HCT116 (cell line): ENCODE measurements at regions not wholly inside any gene's neighbourhood (a gene's known extent, or its start where the extent isn't known, plus 50 kb on each side); places are given as distances from the start of the nearest gene placed in this dataset.

Experiments
- ATAC-seq: fragments of 200-7000 bp; cut with Tn5 transposase; 2 replicates; pipeline ENCODE4 v1.9.1; 2020; ENCODE audit warnings: mild to moderate bottlenecking, moderate library complexity
- BruUV-seq: library from RNA; stranded (reverse); fragments of 400-500 nt; replicated peaks from 2 replicates; lab custom pipeline; 2021; lab: Mats Ljungman, UMichigan
- CTCF ChIA-PET: fragments of 300-600 bp; sonication (Branson Sonifier 250); formaldehyde crosslinking; loops from one replicate; lab custom pipeline; 2021; ENCODE audit warnings: antibody characterized with exemption; lab: Charles Lee
- POLR2A ChIA-PET: fragments of 300-600, 350-600 bp; sonication (Branson Sonifier 250); formaldehyde crosslinking; loops from one replicate; lab custom pipeline; 2021; ENCODE audit warnings: antibody characterized with exemption; lab: Charles Lee
- RAD21 ChIA-PET, 2 experiments: fragments of 300-600 bp; sonication (Branson Sonifier 250); formaldehyde crosslinking; loops; one replicate each; lab custom pipeline; 2023; ENCODE audit warnings: low total read pairs in 2 of 2; ENCODE audit not compliant: uncharacterized antibody in 2 of 2, unreplicated experiment in 2 of 2, low non-redundant PET in 1 of 2; lab: Charles Lee
- DNase-seq: peaks from one replicate; pipeline ENCODE4 v3.0.0-alpha.2; 2010; ENCODE audit warnings: low read depth, low spot score
- H2AFZ ChIP-seq: fragments of 200-600 bp; shearing (Covaris generic), sonication (generic); 2 replicates; pipeline ENCODE4 v1.6.1; 2017; ENCODE audit warnings: low read depth, mixed run types, mixed read lengths, antibody characterized with exemption, low read length; ENCODE audit not compliant: poor library complexity, severe bottlenecking
- H3K27ac ChIP-seq: 2 replicates; pipeline ENCODE4 v1.5.1; 2012; ENCODE audit warnings: low read depth, low read length
- H3K27me3 ChIP-seq: fragments of 200-600 bp; sonication (generic); 2 replicates; pipeline ENCODE4 v1.6.1; 2016; ENCODE audit warnings: mixed run types, low read length, mixed read lengths; ENCODE audit not compliant: insufficient read depth
- H3K36me3 ChIP-seq, 2 experiments: fragments of 200-500 bp in 1 of 2; fragments of 200-600 bp in 1 of 2; sonication (Bioruptor generic) in 1 of 2; sonication (generic) in 1 of 2; 2 replicates each; pipeline versions ENCODE4 v1.5.1 to v1.6.1; 2014 to 2016; ENCODE audit warnings: low read length in 2 of 2, inconsistent platforms in 1 of 2, mixed read lengths in 1 of 2, mixed run types in 1 of 2; ENCODE audit not compliant: insufficient read depth in 2 of 2, control insufficient read depth in 1 of 2
- H3K4me1 ChIP-seq, 2 experiments: fragments of 200-600 bp in 1 of 2; sonication (generic) in 1 of 2; 2 replicates each; pipeline versions ENCODE4 v1.5.1 to v1.6.1; 2012 to 2017; ENCODE audit warnings: low read length in 2 of 2, inconsistent platforms in 1 of 2, mild to moderate bottlenecking in 1 of 2, mixed read lengths in 1 of 2, mixed run types in 1 of 2, moderate library complexity in 1 of 2; ENCODE audit not compliant: insufficient read depth in 2 of 2, control insufficient read depth in 1 of 2
- H3K4me2 ChIP-seq: fragments of 200-600 bp; sonication (generic); 2 replicates; pipeline ENCODE4 v1.6.1; 2017; ENCODE audit warnings: mixed run types, low read length, mixed read lengths
- H3K4me3 ChIP-seq, 2 experiments: fragments of 200-600 bp in 1 of 2; sonication (generic) in 1 of 2; replicated peaks in 1 of 2; 2 replicates each; pipeline ENCODE4 v1.5.1; 2011 to 2016; ENCODE audit warnings: low read length in 2 of 2, control low read depth in 1 of 2, low read depth in 1 of 2, mild to moderate bottlenecking in 1 of 2, mixed read lengths in 1 of 2, mixed run types in 1 of 2
- H3K79me2 ChIP-seq: fragments of 200-600 bp; sonication (generic); 2 replicates; pipeline ENCODE4 v1.6.1; 2017; ENCODE audit warnings: mild to moderate bottlenecking, mixed run types, low read length, moderate library complexity, mixed read lengths; ENCODE audit not compliant: insufficient read depth
- H3K9ac ChIP-seq: fragments of 200-600 bp; sonication (generic); 2 replicates; pipeline ENCODE4 v1.6.1; 2016; ENCODE audit warnings: low read length, mixed read lengths
- H3K9me2 ChIP-seq: fragments of 200-600 bp; sonication (generic), shearing (Covaris generic); 2 replicates; pipeline ENCODE4 v1.6.1; 2017; ENCODE audit warnings: mixed run types, mild to moderate bottlenecking, moderate library complexity; ENCODE audit not compliant: insufficient read depth
- H3K9me3 ChIP-seq, 2 experiments: fragments of 200-500 bp in 1 of 2; fragments of 200-600 bp in 1 of 2; sonication (Bioruptor generic) in 1 of 2; sonication (generic) in 1 of 2; 2 replicates each; pipeline ENCODE4 v1.6.1; 2014 to 2017; ENCODE audit warnings: low read length in 2 of 2, mixed read lengths in 2 of 2, inconsistent platforms in 1 of 2, low read depth in 1 of 2, mild to moderate bottlenecking in 1 of 2, mixed run types in 1 of 2, moderate library complexity in 1 of 2; ENCODE audit not compliant: control insufficient read depth in 1 of 2, insufficient read depth in 1 of 2
- H4K20me1 ChIP-seq: fragments of 200-600 bp; sonication (generic), shearing (Covaris generic); 2 replicates; pipeline ENCODE4 v1.6.1; 2017; ENCODE audit warnings: mixed run types, mild to moderate bottlenecking, moderate library complexity; ENCODE audit not compliant: insufficient read depth
- ELF1 ChIP-seq: IDR thresholded peaks from 2 replicates; pipeline ENCODE4 v1.6.1; 2012; ENCODE audit warnings: low read depth, borderline replicate concordance
- EZH2 ChIP-seq: fragments of 200-600 bp; sonication (generic); IDR thresholded peaks from 2 replicates; pipeline ENCODE4 v1.6.1; 2017; ENCODE audit warnings: antibody characterized with exemption, mixed run types
- FOSL1 ChIP-seq: IDR thresholded peaks from 2 replicates; pipeline ENCODE4 v1.6.1; 2012; ENCODE audit warnings: low read depth
- JUND ChIP-seq: IDR thresholded peaks from 2 replicates; pipeline ENCODE4 v1.6.1; 2012
- POLR2A ChIP-seq: IDR thresholded peaks from 2 replicates; pipeline ENCODE4 v1.7.0; 2011; ENCODE audit warnings: borderline replicate concordance; ENCODE audit not compliant: insufficient read depth, insufficient read length; ENCODE audit errors: extremely low read depth
- POLR2AphosphoS5 ChIP-seq: IDR thresholded peaks from 2 replicates; pipeline ENCODE4 v1.6.1; 2011; ENCODE audit warnings: mild to moderate bottlenecking, low read depth, low read length, moderate library complexity
- RAD21 ChIP-seq: IDR thresholded peaks from 2 replicates; pipeline ENCODE4 v1.6.1; 2012; ENCODE audit warnings: low read depth, mild to moderate bottlenecking
- SP1 ChIP-seq: IDR thresholded peaks from 2 replicates; pipeline ENCODE4 v1.6.1; 2012; ENCODE audit warnings: low read depth
- TCF7L2 ChIP-seq: IDR thresholded peaks from 2 replicates; pipeline ENCODE4 v1.7.0; 2011; ENCODE audit warnings: borderline replicate concordance, inconsistent platforms; ENCODE audit not compliant: insufficient read depth, insufficient read length; ENCODE audit errors: extremely low read depth
- YY1 ChIP-seq: IDR thresholded peaks from 2 replicates; pipeline ENCODE4 v1.6.1; 2011; ENCODE audit warnings: low read length, low read depth, moderate library complexity, mild to moderate bottlenecking; ENCODE audit not compliant: insufficient replicate concordance; ENCODE audit errors: extremely low read depth
- ZFX ChIP-seq: fragments of 450-650 bp; IDR thresholded peaks from 2 replicates; pipeline ENCODE4 v1.6.1; 2017
- ZNF274 ChIP-seq: fragments of 200-500 bp; sonication (Bioruptor generic); IDR thresholded peaks from 2 replicates; pipeline ENCODE4 v1.6.1; 2014; ENCODE audit warnings: mild to moderate bottlenecking, low read depth, low read length, inconsistent platforms
- intact Hi-C: fragments of 100-400 bp; cut with micrococcal nuclease; formaldehyde crosslinking; loops from 2 replicates; pipeline ENCODE4 v1.10.0; 2022
- TF ChIP-seq, protein P1 (sequence below), 3 experiments: fragments of 200-600 bp in 1 of 3; sonication (generic) in 1 of 3; IDR thresholded peaks in 2 of 3; conservative IDR thresholded peaks in 1 of 3; 2 replicates each; pipeline ENCODE4 v1.5.1; 2012 to 2017; ENCODE audit warnings: low read depth in 2 of 3, low read length in 2 of 3, antibody characterized with exemption in 1 of 3, borderline replicate concordance in 1 of 3, control low read depth in 1 of 3, mild to moderate bottlenecking in 1 of 3, mixed read lengths in 1 of 3, mixed run types in 1 of 3, moderate library complexity in 1 of 3; ENCODE audit not compliant: insufficient read depth in 1 of 3
- TF ChIP-seq, protein P2 (sequence below): IDR thresholded peaks from 2 replicates; pipeline ENCODE4 v1.6.1; 2012
- TF ChIP-seq, protein P3 (sequence below): IDR thresholded peaks from 2 replicates; pipeline ENCODE4 v1.6.1; 2012; ENCODE audit warnings: low read depth

DNA sequence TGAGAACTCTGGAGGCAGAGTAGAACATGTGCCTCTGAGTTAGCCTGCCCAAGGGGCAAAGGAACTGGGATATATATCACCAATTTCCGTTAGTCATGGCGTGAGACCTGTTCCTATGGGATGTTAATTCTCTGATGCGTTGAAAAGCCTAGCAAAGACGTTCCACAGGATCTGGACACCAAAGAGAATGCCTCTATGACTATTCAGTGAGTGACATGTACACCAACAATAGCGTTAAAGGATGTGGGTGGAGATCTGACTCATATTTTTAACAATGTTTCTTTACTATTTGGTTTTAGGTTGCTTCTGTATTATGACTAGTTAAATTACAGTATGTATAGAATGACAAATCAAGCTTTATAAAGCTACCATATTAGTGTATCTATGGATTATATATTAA lies 320.9 kb upstream of the MC4R start:
- Histone ChIP-seq H3K27ac (no peak overlapping the region), H3K79me2 (no peaks in the 10 kb centered on the region), H3K9me2 (no peaks in the 10 kb centered on the region), H3K9me3 (no peaks in the 10 kb centered on the region), H3K4me1 (no peaks in the 10 kb centered on the region), H2AFZ (no peak overlapping the region), H3K36me3 (no peaks in the 10 kb centered on the region), H3K27me3 (peaks cover 5% of the 10 kb centered on the region; the same call in 1 of the 2 replicates), H3K4me2 (no peak overlapping the region), H3K4me3 (no peak overlapping the region), H3K9ac (no peak overlapping the region), H4K20me1 (no peaks in the 10 kb centered on the region)
- POLR2A ChIA-PET = no interaction called here
- CTCF ChIA-PET = no interaction called here
- no TSS peak for BruUV-seq
- ATAC-seq (no peak), DNase-seq (no peak)
- RAD21 ChIA-PET = no interaction called here
- no peak for TF ChIP-seq RAD21
- TF ChIP-seq ZFX = no peak
- TF ChIP-seq, protein P1, sequence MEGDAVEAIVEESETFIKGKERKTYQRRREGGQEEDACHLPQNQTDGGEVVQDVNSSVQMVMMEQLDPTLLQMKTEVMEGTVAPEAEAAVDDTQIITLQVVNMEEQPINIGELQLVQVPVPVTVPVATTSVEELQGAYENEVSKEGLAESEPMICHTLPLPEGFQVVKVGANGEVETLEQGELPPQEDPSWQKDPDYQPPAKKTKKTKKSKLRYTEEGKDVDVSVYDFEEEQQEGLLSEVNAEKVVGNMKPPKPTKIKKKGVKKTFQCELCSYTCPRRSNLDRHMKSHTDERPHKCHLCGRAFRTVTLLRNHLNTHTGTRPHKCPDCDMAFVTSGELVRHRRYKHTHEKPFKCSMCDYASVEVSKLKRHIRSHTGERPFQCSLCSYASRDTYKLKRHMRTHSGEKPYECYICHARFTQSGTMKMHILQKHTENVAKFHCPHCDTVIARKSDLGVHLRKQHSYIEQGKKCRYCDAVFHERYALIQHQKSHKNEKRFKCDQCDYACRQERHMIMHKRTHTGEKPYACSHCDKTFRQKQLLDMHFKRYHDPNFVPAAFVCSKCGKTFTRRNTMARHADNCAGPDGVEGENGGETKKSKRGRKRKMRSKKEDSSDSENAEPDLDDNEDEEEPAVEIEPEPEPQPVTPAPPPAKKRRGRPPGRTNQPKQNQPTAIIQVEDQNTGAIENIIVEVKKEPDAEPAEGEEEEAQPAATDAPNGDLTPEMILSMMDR (IDR thresholded peaks at IDR 0.05 in 2 of 3, conservative IDR thresholded peaks at IDR 0.05 in 1 of 3; ENCODE audit: borderline replicate concordance in 1 of 3, insufficient read depth in 1 of 3, low read depth in 2 of 3, low read length in 2 of 3) = no peak
- no peak for TF ChIP-seq POLR2AphosphoS5
- TF ChIP-seq, protein P2, sequence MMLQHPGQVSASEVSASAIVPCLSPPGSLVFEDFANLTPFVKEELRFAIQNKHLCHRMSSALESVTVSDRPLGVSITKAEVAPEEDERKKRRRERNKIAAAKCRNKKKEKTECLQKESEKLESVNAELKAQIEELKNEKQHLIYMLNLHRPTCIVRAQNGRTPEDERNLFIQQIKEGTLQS = no peak
- no peak for TF ChIP-seq SP1
- TF ChIP-seq ZNF274 = no peak
- TF ChIP-seq EZH2 = no peak
- TF ChIP-seq TCF7L2 = no peak
- TF ChIP-seq ELF1 = no peak
- TF ChIP-seq POLR2A = no peak
- TF ChIP-seq YY1 = no peak
- no peak for TF ChIP-seq FOSL1
- TF ChIP-seq JUND = no peak
- TF ChIP-seq, protein P3, sequence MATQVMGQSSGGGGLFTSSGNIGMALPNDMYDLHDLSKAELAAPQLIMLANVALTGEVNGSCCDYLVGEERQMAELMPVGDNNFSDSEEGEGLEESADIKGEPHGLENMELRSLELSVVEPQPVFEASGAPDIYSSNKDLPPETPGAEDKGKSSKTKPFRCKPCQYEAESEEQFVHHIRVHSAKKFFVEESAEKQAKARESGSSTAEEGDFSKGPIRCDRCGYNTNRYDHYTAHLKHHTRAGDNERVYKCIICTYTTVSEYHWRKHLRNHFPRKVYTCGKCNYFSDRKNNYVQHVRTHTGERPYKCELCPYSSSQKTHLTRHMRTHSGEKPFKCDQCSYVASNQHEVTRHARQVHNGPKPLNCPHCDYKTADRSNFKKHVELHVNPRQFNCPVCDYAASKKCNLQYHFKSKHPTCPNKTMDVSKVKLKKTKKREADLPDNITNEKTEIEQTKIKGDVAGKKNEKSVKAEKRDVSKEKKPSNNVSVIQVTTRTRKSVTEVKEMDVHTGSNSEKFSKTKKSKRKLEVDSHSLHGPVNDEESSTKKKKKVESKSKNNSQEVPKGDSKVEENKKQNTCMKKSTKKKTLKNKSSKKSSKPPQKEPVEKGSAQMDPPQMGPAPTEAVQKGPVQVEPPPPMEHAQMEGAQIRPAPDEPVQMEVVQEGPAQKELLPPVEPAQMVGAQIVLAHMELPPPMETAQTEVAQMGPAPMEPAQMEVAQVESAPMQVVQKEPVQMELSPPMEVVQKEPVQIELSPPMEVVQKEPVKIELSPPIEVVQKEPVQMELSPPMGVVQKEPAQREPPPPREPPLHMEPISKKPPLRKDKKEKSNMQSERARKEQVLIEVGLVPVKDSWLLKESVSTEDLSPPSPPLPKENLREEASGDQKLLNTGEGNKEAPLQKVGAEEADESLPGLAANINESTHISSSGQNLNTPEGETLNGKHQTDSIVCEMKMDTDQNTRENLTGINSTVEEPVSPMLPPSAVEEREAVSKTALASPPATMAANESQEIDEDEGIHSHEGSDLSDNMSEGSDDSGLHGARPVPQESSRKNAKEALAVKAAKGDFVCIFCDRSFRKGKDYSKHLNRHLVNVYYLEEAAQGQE = no peak
- intact Hi-C loops = loop anchor here (10.0 kb wide), 1 partner anchor 1441 kb away; no protein-coding TSS in a partner anchor
